COLO668 (cell line): ENCODE measurements at regions not wholly inside any gene's neighbourhood (a gene's known extent, or its start where the extent isn't known, plus 50 kb on each side); places are given as distances from the start of the nearest gene placed in this dataset.

Experiments
- DNase-seq: peaks from one replicate; lab custom pipeline; 2025; ENCODE audit not compliant: unreplicated experiment; lab: John Stamatoyannopoulos, UW

- no peak for DNase-seq
Observed at GRCh38 chr5:147036691-147037245, 158.2 kb upstream of the PPP2R2B start.

DNA sequence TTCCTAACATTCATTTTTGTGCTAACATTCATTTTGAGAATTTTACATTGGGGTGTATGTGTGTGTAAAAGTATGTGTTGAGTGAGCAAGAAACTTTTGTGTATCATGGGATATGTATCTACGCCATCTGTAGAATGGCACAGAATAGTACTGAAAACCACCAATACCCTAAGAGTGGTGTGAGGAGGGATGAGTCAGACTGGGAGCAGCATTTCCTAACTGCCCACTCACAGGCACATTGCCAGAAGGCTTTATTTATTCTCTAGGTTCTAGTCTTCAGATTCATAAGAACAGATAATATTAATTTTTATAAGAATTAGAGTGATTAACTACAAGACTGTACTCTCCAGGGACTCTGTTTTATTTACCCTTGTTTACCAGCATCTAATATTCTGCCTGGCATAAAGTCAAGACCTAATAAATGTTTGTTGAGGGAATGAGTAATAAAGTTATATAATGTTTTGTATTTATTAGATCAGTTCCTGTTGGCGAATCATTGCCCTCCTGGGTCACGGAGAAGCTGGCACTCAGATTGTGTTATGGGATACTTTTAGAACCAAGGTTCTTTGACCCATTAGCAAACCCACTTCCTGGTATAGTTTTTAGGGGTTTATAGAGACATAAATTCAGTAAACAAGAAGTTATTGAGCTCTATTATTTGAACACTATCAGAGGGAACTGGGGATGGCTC, 159.1 kb upstream of the PPP2R2B start:
- no peak for DNase-seq

GRCh38 chr5:147040856-147041255, 162.3 kb upstream of the PPP2R2B start:
- no peak for DNase-seq

- DNase-seq = no peak
Observed at GRCh38 chr5:147044572-147045273, 166.2 kb upstream of the PPP2R2B start.

- no peak for DNase-seq
Observed at GRCh38 chr5:147045290-147045689, 166.7 kb upstream of the PPP2R2B start.

DNA sequence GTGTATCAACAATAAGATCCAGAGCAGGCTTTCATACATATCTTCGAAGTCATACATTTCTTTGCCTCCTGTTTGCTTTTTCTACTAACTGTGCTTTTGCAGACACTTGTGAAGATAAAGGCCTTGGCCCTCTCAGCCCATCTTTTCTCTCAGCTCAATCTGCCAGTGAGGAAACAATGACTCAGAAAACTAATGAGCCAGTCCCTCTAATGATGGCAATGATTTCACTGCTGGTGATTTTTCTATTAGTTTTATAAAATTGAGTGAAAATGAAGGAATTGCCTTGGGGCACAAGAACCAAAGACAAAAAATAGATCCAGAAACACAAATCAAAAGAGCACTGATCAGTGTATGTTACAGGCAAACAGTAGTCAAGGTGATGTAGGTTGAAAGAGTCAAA, 167.7 kb upstream of the PPP2R2B start:
- no peak for DNase-seq

DNA sequence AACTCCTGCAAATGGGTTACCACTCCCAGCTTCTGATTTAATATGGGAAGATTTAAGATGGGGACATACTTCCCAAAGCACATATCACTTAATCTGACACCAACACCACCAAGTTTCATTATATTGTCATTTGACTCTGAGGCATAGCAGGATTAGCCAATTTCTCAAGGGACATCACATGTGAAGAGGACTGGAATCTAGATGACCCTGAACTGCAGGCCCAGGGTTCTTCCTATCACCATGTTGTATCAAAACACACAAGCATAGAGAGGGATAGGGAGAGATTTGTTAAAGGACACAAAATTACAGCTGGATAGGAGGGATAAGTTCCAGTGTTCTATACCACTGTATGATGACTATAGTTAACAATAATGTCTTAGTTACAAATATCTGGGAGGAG, 168.3 kb upstream of the PPP2R2B start:
- DNase-seq = no peak

DNA sequence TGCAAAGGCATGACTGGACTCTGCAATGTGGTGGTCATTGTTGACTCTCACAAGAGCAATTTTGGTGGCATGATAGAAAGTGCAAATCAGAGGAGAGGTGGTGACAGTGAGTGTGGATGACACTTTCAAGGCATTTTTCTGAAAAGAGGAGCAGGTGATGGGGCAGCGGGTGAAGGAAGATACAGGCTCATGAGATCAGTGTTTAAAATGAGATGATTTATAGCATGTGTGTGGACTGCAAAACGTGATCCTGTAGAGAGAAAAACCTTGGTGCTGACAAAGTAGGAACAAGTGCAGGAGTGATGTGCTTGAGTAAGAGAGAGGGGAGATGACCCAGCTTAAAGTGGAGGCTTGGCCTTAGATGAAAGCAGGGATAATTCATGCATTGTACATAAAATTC, 171.2 kb upstream of the PPP2R2B start:
- no peak for DNase-seq

- DNase-seq = no peak
Observed at GRCh38 chr5:147050172-147050571, 171.6 kb upstream of the PPP2R2B start.

DNA sequence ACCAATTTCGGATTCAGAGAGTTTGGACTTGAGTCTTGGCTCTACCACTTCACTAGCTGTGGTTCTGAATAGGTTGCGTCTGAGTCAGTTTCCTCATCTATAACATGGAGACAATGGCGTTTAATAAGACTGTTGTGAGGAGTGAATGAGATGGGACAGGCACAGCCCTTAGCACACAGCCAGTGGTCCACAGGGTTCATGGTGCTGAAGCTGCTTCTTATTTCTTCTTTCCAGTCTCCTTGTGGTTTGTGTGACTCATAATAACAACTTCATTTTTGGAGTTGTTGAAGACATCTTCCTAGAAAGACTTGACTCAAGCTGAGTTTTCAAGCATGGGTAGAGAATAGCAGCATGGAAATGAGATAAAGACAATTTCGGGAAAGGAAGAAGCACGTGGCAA, 172.6 kb upstream of the PPP2R2B start:
- DNase-seq = no peak

- DNase-seq = no peak
Observed at GRCh38 chr5:147052519-147052918, 174.0 kb upstream of the PPP2R2B start.

DNA sequence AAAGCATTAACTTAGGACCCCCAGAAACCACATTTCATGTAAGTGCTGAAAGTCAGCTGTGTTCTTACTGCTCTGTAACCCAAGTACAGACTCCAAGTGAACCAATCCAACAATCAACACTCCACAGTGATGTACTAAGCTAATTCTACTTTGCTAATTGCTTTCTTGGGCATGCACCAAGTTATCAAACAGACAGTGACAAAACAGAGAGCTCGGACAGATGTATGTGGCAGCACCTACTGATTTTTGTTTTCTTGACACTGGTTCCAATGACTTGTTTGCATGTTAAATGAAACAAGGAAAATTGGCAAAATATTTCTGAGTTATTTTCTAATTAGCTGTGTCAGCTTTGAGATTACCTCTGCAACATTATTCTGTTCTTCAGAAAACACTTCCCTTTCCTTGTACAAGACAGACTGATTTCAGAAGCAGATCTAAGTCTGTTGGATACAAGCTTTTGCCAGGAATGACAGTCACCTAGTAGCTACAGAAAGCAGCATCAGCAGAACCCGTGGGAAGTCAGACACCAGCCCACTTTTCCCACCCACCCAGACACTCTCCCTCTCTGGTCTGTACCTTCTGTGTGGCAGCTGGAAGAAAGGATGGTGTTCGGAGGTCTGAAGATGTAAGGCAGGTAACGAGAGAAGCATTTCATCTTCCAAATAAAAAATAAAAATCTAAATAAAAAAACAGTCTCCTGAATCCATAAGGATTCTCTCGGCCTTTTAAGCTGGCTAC, 176.7 kb upstream of the PPP2R2B start:
- DNase-seq = no peak

- no peak for DNase-seq
Observed at GRCh38 chr5:147055850-147056566, 177.5 kb upstream of the PPP2R2B start.

GRCh38 chr5:147057051-147057450, 177.8 kb upstream of the STK32A start:
- DNase-seq = no peak

GRCh38 chr5:147061431-147061830, 173.4 kb upstream of the STK32A start:
- DNase-seq = no peak

DNA sequence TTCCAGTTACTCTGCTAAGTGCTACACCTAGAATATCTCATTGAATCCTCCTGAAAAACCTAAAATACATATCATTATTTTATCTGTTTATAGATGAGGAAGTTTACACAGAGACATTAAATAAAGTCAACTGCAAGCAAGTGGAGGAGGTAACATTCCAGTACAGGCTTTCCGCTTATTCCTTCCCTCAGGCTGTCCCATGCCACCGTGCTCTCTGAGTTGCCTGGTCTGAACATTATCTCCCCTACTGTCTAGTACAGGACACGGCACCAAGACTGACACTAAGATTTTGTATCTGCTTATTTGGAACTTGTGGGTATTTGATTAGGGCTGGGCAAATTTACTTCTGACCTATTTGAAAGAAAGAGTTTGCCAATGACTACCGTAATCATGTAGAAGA, 172.4 kb upstream of the STK32A start:
- no peak for DNase-seq

DNA sequence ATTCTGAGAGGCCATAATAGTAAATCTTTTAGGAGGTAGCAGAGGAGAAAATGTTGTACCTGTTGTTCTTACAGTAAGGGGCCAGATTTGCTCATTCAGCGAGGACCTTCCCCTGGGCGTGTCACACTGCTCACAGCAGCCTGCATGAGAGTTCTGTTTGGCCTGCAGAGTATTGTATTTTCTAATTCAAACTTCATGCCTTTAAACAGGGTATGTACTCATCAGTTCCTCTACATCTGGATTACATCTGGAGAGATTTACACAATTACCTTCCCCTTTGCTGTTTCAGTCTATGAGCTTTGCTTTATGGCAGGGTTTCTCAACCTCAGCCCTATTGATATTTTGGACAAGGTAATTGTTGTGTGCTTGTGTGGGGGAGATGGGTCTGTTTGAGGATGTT, 170.9 kb upstream of the STK32A start:
- no peak for DNase-seq

DNA sequence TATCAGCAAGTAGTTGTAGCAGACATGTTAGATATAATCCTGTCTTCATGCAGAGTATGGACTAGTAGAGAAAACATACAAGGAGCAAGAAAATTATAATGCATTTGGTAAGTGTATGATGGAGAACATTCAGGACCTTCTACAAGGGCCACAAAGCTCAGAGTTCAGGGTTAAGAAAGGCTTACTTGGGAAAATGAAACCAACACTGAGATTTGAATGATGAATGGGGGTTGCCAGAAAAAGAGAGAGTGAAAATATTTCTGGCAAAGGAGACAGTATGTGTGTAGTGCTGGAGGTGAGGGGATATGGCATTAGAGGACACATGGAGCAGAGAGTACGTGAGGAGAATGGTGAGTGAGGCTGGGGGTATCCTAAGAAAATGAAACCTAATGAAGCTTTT, 169.8 kb upstream of the STK32A start:
- no peak for DNase-seq

GRCh38 chr5:147068998-147069397, 165.8 kb upstream of the STK32A start:
- DNase-seq = no peak

DNA sequence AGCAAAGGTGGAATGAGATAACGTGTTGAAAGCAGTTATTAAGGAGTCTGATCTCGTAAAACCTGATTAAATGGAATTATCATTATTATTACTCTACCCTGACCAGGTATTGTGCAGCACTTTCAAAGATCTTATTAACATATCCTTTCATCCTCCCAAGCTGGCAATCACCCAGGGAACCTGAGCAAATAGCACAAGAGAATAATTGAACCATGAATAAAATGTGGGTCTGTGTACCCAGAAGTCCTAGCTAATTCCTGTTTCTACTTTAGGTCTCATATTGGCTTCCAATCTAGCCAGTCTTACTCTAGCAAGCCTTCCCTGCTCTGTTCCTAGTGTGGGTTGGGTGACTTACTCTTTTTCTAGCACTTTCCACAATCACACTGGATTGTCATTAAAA, 162.2 kb upstream of the STK32A start:
- DNase-seq = peak; percentile 13

GRCh38 chr5:147073098-147073497, 161.7 kb upstream of the STK32A start:
- DNase-seq = no peak
